Type B pancreatic cell (in vitro differentiated cells): ENCODE measurements at regions not wholly inside any gene's neighbourhood (a gene's known extent, or its start where the extent isn't known, plus 50 kb on each side); places are given as distances from the start of the nearest gene placed in this dataset.

Experiments
- DNase-seq: peaks from one replicate; pipeline ENCODE4 v3.0.0; 2021; ENCODE audit warnings: mixed read lengths; ENCODE audit not compliant: unreplicated experiment; ENCODE audit errors: extremely low spot score
- H3K27ac Mint-ChIP-seq: 2 replicates; pipeline ENCODE4 v1.8.0; 2021; ENCODE audit warnings: mild to moderate bottlenecking, mixed read lengths
- H3K27me3 Mint-ChIP-seq: 2 replicates; pipeline ENCODE4 v1.8.0; 2021; ENCODE audit warnings: mixed read lengths
- H3K36me3 Mint-ChIP-seq: 2 replicates; pipeline ENCODE4 v1.8.0; 2021; ENCODE audit warnings: mixed read lengths
- H3K4me1 Mint-ChIP-seq: one replicate; pipeline ENCODE4 v1.8.0; 2021; ENCODE audit warnings: mixed read lengths; ENCODE audit not compliant: unreplicated experiment
- H3K4me3 Mint-ChIP-seq: 2 replicates; pipeline ENCODE4 v1.8.0; 2021; ENCODE audit warnings: mild to moderate bottlenecking, mixed read lengths
- H3K9me3 Mint-ChIP-seq: 2 replicates; pipeline ENCODE4 v1.8.0; 2021; ENCODE audit warnings: mixed read lengths
- CTCF ChIP-seq: fragments of 200-600 bp; sonication (generic); conservative IDR thresholded peaks from 2 replicates; pipeline ENCODE4 v1.5.0; 2021; ENCODE audit warnings: antibody characterized with exemption, mild to moderate bottlenecking

- no peaks in the 10 kb centered on the region for H3K4me1 Mint-ChIP-seq
- H3K36me3 Mint-ChIP-seq, result no peaks in the 10 kb centered on the region
- H3K4me3 Mint-ChIP-seq, result no peak overlapping the region
- H3K27me3 Mint-ChIP-seq, result no peaks in the 10 kb centered on the region
- H3K27ac Mint-ChIP-seq, result no peak overlapping the region
- peaks cover 6% of the 10 kb centered on the region for H3K9me3 Mint-ChIP-seq
- TF ChIP-seq CTCF, result no peak
- DNase-seq, result no peak
Observed at GRCh38 chr10:78787125-78787524, 281.6 kb upstream of the ZMIZ1 start.

GRCh38 chr10:78794736-78795455 is 273.9 kb upstream of the ZMIZ1 start:
- TF ChIP-seq CTCF, result no peak
- DNase-seq, result no peak
- H3K4me3 Mint-ChIP-seq, result no peak overlapping the region
- H3K36me3 Mint-ChIP-seq, result no peaks in the 10 kb centered on the region
- peaks cover 4% of the 10 kb centered on the region for H3K4me1 Mint-ChIP-seq
- peaks cover 6% of the 10 kb centered on the region for H3K27me3 Mint-ChIP-seq
- H3K9me3 Mint-ChIP-seq, result peaks cover 8% of the 10 kb centered on the region
- H3K27ac Mint-ChIP-seq, result no peak overlapping the region

- H3K9me3 Mint-ChIP-seq, result peaks cover under 1% of the 10 kb centered on the region
- H3K27me3 Mint-ChIP-seq, result peaks cover 15% of the 10 kb centered on the region
- no peak for TF ChIP-seq CTCF
- peaks cover 25% of the 10 kb centered on the region for H3K4me1 Mint-ChIP-seq
- H3K4me3 Mint-ChIP-seq, result no peak overlapping the region
- DNase-seq, result no peak
- H3K36me3 Mint-ChIP-seq, result no peaks in the 10 kb centered on the region
- no peak overlapping the region for H3K27ac Mint-ChIP-seq
Observed at GRCh38 chr10:78798976-78799730, 269.6 kb upstream of the ZMIZ1 start.

- Mint-ChIP-seq H3K4me3 (no peak overlapping the region), H3K9me3 (no peaks in the 10 kb centered on the region), H3K27me3 (peaks cover 15% of the 10 kb centered on the region), H3K36me3 (no peaks in the 10 kb centered on the region), H3K27ac (no peak overlapping the region), H3K4me1 (peaks cover 31% of the 10 kb centered on the region)
- DNase-seq, result no peak
- no peak for TF ChIP-seq CTCF
Observed at GRCh38 chr10:78800006-78800405, 268.8 kb upstream of the ZMIZ1 start.

- no peak for TF ChIP-seq CTCF
- H3K4me3 Mint-ChIP-seq, result no peak overlapping the region
- DNase-seq, result no peak
- no peak overlapping the region for H3K27ac Mint-ChIP-seq
- no peaks in the 10 kb centered on the region for H3K36me3 Mint-ChIP-seq
- no peaks in the 10 kb centered on the region for H3K9me3 Mint-ChIP-seq
- H3K4me1 Mint-ChIP-seq, result peaks cover 38% of the 10 kb centered on the region
- peaks cover 15% of the 10 kb centered on the region for H3K27me3 Mint-ChIP-seq
Observed at GRCh38 chr10:78800535-78801320, 268.0 kb upstream of the ZMIZ1 start.
